ENCODE measurements at regions not wholly inside any gene's neighbourhood (a gene's known extent, or its start where the extent isn't known, plus 50 kb on each side); places are given as distances from the start of the nearest gene placed in this dataset.
"Not testable (repeated sequence)": the region's sequence is repeated elsewhere in the genome, so short reads cannot be mapped to it uniquely, and the experiment has no call there.

DNA sequence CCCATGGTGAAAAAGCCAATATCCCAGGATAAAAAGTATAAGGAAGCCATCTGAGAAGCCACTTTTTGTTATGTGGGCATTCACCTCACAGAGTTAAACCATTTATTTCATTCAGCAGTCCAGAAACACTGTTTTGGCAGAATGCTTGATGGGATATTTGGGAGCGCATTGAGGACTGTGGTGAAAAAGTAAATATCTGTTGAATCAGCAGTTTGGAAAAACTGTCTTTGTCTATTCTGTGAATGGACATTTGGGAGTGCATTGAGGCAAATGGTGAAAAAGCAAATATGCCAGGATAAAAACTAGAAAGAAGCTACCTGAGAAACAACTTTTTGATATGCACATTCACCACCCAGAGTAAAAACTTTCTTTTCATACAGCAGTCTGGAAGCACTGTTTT, 276.2 kb upstream of the TRIM48 start:
- H3K36me3 Mint-ChIP-seq (ENCODE audit: low read depth): no peaks in the 10 kb centered on the region
- H3K9me3 Mint-ChIP-seq: peaks cover 17% of the 10 kb centered on the region
- no peak overlapping the region for H3K27ac Mint-ChIP-seq
- H3K4me3 Mint-ChIP-seq: no peak overlapping the region
- H3K27me3 Mint-ChIP-seq (ENCODE audit: low read depth): no peaks in the 10 kb centered on the region
- TF ChIP-seq, protein P1, sequence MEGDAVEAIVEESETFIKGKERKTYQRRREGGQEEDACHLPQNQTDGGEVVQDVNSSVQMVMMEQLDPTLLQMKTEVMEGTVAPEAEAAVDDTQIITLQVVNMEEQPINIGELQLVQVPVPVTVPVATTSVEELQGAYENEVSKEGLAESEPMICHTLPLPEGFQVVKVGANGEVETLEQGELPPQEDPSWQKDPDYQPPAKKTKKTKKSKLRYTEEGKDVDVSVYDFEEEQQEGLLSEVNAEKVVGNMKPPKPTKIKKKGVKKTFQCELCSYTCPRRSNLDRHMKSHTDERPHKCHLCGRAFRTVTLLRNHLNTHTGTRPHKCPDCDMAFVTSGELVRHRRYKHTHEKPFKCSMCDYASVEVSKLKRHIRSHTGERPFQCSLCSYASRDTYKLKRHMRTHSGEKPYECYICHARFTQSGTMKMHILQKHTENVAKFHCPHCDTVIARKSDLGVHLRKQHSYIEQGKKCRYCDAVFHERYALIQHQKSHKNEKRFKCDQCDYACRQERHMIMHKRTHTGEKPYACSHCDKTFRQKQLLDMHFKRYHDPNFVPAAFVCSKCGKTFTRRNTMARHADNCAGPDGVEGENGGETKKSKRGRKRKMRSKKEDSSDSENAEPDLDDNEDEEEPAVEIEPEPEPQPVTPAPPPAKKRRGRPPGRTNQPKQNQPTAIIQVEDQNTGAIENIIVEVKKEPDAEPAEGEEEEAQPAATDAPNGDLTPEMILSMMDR (IDR thresholded peaks at IDR 0.05; ENCODE audit: unreplicated experiment in 3 of 3): no peak
- no peaks in the 10 kb centered on the region for H3K4me1 Mint-ChIP-seq

DNA sequence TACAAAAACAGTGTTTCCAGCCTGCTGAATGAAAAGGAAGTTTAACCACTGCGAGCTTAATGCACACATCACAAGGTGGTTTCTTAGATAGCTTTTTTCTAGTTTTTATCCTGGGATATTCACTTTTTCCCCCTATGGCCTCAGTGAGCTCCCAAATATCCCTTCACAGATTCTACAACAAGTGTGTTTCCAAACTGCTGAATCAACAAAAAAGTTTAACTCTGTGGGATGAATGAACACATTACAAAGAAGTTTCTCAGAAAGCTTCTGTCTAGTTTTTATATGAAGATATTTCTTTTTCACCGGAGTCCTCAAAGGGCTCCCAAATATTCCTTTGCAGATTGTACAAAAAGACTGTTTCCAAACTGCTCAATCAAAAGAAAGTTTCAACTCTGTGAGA, 233.1 kb upstream of the TRIM48 start:
- not testable (repeated sequence) for H3K4me1 Mint-ChIP-seq; H3K4me3 Mint-ChIP-seq; H3K27me3 Mint-ChIP-seq (ENCODE audit: low read depth); H3K27ac Mint-ChIP-seq; H3K36me3 Mint-ChIP-seq (ENCODE audit: low read depth)
- peaks cover 42% of the 10 kb centered on the region for H3K9me3 Mint-ChIP-seq

DNA sequence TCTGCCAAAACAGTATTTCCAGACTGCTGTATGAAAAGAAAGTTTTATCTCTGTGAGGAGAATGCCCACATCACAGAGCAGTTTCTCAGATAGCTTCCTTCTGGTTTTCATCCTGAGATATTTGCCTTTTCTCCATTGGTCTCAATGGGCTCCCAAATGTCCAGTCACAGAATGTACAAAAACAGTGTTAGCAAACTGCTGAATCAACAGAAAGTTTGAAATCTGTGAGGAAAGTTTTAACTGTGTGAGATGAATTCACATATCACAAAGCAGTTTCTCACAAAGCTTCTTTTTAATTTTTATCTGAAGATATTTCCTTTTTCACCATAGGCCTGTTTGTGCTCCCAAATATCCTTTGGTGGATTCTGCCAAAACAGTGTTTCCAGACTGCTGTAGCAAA, 207.2 kb upstream of the TRIM48 start:
- H3K27me3 Mint-ChIP-seq (ENCODE audit: low read depth): no peaks in the 10 kb centered on the region
- H3K27ac Mint-ChIP-seq: no peak overlapping the region
- H3K36me3 Mint-ChIP-seq (ENCODE audit: low read depth): no peaks in the 10 kb centered on the region
- TF ChIP-seq, protein P1 (IDR thresholded peaks at IDR 0.05; ENCODE audit: unreplicated experiment in 3 of 3): no peak
- H3K4me1 Mint-ChIP-seq: no peaks in the 10 kb centered on the region
- H3K4me3 Mint-ChIP-seq: no peak overlapping the region
- peaks cover 19% of the 10 kb centered on the region for H3K9me3 Mint-ChIP-seq

DNA sequence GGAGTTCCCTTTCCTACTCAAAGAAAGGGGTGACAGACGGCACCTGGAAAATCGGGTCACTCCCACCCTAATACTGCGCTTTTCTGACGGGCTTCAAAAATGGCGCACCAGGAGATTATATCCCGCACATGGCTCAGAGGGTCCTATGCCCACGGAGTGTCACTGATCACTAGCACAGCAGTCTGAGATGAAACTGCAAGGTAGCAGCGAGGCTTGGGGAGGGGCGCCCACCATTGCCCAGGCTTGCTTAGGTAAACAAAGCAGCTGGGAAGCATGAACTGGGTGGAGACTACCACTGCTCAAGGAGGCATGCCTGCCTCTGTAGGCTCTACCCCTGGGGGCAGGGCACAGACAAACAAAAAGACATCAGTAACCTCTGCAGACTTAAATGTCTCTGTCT, 177.4 kb upstream of the TRIM48 start:
- H3K9me3 Mint-ChIP-seq: peaks cover 57% of the 10 kb centered on the region
- not testable (repeated sequence) for H3K4me3 Mint-ChIP-seq; H3K27me3 Mint-ChIP-seq (ENCODE audit: low read depth); H3K4me1 Mint-ChIP-seq; H3K27ac Mint-ChIP-seq; H3K36me3 Mint-ChIP-seq (ENCODE audit: low read depth)

DNA sequence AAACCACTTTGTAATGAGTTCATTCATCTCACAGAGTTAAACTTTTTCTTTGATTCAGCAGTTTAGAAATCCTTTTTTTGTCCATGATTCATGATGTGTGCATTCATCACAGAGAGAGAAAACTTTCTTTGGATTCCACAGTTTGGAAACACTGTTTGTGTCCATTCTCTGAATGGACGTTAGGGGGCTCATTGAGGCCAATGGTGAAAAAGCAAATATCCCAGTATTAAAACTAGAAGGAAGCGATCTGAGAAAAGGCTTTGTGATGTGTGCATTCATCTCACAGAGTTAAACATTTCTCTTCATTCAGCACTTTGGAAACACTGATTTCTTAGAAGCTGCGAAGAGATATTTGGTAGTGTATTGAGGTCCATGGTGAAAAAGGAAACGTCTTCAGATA, 155.6 kb upstream of the TRIM48 start:
- Mint-ChIP-seq H3K9me3 (peaks cover 31% of the 10 kb centered on the region), H3K36me3 (ENCODE audit: low read depth) (no peaks in the 10 kb centered on the region), H3K27me3 (ENCODE audit: low read depth) (no peaks in the 10 kb centered on the region), H3K4me1 (no peaks in the 10 kb centered on the region), H3K27ac (no peak overlapping the region), H3K4me3 (no peak overlapping the region)
- TF ChIP-seq, protein P1 (IDR thresholded peaks at IDR 0.05; ENCODE audit: unreplicated experiment in 3 of 3): no peak
